ENCODE measurements at regions not wholly inside any gene's neighbourhood (a gene's known extent, or its start where the extent isn't known, plus 50 kb on each side); places are given as distances from the start of the nearest gene placed in this dataset.
"Not testable (repeated sequence)": the region's sequence is repeated elsewhere in the genome, so short reads cannot be mapped to it uniquely, and the experiment has no call there.

DNA sequence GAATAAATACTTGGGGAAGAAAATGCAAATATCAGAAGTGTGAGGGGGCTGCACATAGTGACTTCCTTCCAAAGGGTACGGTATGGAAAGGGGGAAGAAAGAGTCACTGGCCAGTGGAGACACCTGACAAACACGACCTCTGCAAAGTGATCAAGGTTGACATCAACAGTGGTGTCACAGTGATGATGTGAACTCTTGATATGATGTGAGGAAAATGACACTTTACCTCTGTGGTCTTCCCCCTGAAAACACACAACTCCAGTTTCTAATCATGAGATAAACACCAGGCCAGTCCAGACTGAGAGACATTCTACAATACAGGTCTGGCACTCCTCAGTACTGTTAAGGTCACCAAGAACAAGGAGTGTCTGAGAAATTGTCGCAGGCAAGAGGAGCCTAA is 169.7 kb downstream of the BUB3 start:
- no peak for DNase-seq

DNA sequence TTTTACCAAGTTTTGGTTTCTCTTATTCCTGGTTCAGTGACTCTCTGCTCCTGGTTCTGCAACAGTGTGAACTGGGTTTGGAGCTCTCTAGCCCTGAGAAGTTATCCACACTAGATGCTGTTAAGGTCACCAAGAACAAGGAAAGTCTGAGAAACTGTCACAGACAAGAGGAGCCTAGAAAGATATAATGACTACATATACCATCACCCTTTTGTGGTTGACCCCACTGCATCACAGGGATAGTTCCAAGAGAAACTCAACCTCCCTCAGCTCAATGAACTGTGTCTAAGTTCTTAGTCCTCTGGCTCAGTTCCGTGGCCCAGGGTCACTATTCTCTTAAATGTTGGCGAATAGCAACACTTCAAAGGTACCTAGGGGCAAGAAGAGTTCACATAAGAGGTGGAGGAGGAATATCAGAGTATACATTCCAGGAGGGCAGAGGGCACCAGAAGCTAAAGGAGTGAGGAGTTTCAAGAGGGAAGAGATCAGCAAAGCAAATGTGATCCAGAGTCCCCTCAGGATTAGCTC is 171.5 kb downstream of the BUB3 start:
- DNase-seq = no peak

DNA sequence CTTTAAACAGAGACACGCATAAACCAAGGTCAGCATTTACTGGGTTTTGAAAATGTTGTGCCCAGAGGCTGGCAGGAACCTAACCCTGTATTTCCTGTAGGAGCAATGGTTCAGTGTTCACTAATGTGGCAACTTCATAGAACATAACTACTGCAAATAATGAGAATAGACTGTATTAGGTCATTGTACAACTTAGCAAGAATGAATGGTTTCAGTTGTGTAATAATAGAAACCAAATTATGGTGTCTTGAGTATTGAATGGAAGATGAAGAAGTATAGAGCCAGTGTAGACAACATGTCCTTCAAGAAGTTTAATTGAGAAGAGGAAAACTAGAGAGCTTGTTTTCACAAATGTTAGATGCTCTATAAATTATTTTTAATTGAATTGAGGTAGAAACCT is 172.5 kb downstream of the BUB3 start:
- DNase-seq = no peak

DNA sequence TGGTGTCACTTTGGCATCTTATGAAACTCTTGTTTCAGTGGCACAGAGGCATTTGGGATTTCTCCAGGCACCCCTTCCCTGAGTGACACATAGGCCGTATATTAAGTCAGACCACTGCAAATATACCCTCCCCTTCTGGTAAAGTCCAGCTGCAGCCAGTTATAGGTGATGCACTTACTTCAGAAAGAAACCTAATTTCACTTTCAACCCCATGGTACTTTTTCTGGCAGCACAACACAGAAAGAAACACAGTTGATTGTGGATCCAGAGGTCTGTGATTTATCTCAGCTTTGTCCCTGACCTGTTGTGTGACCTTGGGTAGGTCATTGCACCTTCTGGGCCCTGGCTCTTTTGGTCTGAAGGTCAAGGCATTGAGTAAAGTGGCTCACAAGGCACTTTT is 173.2 kb downstream of the BUB3 start:
- DNase-seq = no peak

DNA sequence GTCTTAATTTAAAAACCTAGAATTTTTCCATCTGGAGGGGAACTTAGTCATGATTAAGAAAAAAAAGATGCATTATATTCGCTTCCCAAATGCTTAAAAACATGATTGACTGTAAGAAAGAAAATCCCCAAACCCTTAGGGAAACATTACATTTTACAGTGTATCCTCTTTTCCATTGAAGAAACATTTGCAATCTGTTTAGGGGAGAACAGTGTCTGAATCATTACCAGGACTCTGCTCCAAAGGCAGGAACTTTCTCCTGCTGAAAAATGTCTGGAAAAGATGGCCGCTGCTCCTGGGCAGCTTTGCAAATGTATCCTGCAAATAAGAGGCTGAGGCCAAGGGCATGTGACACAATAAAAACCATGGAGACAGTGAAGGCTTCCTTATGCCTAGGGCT is 173.7 kb downstream of the BUB3 start:
- no peak for DNase-seq

DNA sequence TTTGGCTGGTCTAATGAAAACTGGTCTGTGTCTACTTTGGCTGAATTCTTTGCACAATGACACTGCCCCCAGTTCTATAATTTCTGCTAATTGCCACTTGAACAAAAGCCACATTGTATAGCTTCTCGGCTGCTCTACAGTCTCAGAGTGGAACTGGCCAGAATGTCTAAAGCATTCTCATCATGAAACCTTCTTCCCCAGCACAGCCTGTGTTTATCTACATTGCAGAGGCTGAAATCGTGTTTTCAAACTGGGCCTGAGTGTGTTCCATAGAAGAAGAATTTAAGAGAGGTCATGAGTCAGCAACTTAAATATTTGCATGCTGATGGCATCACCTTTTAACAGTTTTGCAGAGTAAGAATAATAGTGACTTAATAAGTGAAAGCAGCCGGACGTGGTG is 177.2 kb downstream of the BUB3 start:
- DNase-seq = no peak

DNA sequence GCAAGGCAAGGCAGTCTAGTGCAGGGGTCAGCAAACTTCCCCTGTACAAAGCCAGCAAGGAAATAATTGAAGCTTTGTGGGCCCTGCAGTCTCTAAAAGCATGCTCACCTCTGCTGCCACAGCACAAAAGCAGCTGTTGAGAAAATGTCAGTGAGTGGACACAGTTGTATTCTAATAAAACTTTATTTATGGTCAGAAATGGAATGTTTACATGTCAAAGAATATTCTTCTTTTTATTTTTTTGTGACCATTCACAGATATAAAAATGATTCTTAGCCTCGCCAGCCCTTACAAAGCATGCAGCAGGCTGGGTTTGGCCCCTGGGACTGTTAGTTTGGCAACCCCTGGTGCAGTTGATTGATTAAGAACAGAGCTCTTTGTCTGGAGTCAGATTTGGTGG is 192.4 kb downstream of the BUB3 start:
- DNase-seq = no peak

DNA sequence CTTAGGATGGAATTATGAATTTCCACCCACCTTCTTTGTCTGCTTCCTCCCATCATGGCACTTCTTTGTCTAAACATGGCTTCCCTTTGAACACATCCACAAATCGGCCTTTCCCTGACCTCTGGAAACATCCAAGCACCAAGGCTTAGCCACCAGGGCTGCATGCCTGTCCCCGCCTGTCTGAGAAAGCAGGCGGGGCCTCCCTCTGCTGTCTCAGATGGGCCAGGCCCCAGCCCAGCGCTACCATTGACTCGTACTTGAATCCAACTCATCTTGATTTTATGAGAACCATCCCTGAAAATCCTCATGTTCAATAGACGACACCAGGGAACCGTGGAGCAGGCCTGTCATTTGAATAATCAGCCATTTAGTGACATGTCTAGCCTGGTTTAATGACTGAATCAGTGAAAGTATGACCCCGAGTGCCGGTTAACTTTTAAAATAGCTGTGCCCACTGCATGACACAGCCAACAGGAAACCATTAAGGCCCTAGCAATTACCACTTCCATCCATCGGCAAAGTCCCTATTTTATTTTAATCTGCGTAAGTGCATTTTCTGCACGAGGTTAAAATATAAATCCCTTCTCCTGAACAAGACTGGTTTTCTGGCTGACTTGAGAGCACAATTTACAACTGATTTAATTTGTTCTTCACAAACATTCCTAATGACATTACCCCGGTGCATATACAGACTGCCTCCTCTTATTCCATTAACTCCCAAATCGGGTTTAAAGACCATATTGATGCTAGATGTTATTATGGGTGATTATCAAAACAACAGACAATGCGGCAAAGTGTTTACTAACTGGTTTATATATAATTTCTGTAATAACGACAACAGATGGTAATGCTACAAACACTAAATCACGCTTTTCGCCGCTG is 194.7 kb downstream of the BUB3 start:
- no peak for DNase-seq

DNA sequence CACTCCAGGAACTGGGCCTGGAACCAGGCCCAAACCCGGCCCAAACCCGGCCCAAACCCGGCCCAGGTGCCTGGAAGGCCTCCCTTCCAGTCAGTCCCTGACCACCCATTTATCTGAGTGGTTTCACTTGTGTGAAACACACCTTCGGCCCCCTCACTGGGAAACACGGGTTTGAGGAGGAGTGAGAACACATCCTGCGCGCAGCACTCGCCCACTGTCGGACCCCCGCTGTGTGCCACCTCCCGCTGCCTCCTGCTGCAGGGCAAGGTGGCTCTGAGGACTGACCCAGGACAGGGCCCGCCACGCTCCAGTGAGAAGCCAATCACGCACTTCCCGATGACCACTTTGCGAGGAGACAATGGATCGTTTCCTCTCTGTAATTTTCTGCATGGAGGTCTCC is 197.5 kb downstream of the BUB3 start:
- no peak for DNase-seq

DNA sequence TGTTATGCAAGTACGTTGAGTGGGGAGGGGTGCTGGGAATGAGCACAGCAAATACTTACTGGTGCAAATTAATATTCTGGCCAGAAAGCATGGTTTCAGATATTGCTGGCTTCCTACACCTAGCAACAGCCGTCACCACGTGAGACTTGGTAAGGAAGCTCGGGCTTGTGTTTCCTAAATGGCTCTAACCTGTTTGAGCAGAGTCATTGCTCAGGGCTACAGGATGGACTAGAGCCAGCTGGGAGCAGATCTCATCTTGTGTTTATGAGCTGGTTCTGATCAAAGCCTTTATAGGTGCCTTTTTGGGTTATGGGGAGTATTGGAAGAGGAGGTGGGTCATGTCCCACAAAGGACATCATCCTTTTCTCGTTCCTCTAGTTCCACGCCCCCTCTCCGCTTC is 200.3 kb downstream of the BUB3 start:
- DNase-seq = no peak

DNA sequence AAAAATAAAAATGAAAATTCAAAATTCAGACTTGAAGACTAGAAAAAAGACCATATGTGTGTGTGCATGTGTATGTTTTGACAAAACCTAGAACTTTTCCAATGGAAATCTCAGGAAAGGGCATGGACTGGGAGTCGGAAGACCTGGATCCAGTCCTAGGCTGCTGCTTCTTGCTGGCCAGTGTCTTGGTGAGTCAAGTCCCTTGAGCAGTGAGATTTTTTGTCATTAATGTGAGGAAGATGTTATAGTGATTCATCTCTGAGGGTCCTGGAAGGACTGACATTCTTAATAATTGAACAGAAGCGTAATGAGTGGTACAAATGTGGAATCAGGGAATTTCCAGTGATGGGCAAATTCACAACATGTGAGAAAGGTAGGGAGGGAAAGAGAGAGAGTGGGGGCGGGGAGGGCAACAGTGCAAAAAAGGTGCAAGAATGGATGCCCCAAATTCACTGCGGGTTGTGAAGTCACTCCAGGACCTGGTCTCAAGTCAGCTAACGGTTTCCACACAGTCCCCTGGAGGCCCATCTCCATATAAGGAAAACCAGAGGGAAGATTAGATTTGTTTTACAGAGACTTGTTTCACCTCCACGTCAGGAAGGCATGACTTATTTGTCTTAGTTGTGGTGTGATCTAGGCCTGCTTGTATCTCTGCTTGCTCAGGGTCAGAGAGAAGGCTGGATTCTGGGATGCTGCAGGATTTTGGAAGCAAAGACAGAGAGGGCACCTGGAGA is 201.7 kb downstream of the BUB3 start:
- no peak for DNase-seq

DNA sequence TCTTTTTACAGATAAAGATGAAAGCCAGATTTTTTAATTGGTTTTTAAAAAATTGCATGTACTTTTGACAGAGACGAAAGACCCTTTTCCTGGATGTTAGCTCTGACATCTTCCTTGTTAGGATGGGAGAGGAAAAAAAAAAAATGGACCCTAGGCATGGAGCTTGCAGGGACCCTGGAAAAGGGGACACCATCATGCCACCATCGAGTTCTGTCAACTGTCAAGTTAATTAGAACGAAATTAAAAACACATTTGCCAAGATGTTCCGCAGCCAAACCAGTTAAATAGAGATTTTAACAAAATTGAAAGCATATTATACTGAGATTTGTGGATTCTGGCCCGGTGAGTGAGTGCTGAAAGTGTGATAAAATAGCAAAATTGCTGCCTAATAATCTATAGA is 202.6 kb downstream of the BUB3 start:
- DNase-seq = no peak

DNA sequence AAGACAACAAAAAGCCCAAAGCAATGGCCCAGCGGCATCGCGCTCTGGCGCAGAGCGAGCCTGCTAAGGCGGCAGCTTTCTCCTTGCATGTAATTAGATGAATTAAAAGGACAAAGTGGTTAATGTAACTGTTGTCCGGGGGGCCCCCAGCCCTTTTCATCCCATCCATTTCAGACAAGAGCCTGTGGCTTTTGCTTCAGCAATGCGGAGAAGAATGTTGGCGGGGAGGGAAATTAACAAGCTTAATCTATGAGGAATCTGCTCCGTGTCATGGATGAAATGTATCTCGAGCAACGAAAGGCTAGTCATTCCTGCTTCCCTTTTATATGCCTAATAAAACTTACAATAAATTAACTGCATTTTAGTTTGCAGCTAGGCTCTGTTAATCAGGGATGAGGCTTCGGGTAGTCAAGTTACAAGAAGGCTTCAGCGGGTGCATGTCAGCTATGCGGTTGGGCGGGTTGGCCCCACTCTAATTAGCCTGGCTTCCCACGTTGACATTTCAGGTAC is 203.3 kb downstream of the BUB3 start:
- no peak for DNase-seq

DNA sequence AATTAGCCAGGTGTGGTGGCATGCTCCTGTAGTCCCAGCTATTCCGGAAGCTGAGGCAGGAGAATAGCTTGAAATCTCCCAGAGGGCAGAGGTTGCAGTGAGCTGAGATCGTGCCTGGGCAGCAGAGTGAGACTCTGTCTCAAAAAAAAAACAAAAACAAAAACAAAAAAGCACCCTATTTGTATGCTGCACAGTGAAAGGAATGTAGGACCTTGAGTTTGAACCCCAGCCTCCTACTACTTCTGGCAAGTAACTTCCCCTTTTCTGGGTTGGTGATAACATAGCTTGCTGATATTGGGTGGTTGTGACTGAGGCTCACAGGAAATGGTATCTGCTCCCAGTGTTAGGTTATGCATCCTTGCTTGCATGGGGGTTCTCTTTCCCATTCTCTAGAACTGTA is 205.3 kb downstream of the BUB3 start:
- no peak for DNase-seq

DNA sequence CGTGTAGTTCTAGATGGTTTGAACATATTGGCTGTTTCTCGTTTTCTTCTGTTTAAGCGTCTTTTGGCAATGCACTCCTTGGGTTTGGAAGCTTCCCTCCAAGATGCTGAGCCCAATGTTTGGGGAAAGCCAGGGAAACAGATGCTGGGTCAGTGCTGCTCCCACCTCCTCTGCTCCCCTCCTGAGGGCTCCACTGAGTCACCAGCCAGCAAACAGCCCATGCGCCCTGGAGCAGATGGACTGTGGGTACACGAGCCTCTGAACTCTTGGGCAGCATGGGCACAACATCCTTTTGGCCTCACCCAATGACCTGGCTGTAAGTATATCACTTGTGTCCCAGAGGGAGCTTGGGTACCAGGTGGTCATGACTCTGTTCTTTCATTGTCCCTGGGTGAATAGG is 207.6 kb downstream of the BUB3 start:
- DNase-seq = no peak

DNA sequence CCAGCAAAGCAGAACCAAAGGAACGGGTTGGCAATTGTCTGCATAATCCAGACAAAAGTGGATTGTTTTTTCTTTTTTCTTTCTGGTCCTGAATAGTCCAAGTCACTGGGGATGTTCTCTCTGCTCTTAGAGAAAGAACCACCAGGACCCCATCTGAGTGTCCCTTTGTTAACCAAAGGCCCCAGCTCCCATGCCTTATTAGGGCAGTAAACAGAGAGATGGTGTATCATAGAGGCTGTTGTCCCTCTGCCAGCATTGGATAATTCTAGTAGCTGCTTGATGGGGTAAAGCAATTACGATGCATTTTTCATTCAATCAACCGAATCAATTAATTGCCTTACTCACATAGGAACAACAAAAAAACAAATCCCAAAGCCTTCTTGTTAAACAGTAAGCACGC is 213.0 kb downstream of the BUB3 start:
- DNase-seq = no peak

DNA sequence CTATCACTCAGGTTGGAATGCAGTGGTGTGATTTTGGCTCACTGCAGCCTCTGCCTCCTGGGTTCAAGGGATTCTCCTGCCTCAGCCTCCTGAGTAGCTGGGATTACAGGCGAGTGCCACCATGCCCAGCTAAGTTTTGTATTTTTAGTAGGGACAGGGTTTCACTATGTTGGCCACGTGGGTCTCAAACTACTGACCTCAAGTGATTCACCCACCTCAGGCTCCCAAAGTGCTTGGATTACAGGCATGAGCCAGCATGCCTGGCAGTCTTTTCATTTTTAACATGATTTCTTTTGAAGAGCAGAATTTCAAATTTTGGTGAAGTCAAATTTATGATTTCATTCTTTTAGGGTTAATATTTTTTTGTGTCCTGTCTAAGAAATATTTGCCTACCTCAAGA is 217.4 kb downstream of the BUB3 start:
- not testable (repeated sequence) for DNase-seq

DNA sequence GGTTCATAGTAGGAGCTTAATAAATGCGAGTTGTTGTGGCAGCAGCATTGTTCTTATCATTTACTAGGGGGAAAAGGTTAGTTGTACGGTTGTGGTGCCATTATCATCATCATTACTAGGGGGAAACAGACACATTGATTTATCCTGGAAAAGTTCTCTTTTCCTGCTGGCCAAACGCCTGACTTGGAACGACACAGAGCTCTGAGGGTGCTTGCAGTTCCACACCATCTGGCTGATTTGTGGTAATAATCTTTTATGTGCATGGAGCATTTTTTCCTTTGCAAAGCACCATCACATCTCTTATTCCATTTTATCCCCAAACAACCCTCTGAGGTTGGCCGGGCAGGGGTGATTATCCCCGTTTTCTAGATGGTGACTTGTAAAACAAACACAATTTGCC is 219.4 kb downstream of the BUB3 start:
- no peak for DNase-seq

DNA sequence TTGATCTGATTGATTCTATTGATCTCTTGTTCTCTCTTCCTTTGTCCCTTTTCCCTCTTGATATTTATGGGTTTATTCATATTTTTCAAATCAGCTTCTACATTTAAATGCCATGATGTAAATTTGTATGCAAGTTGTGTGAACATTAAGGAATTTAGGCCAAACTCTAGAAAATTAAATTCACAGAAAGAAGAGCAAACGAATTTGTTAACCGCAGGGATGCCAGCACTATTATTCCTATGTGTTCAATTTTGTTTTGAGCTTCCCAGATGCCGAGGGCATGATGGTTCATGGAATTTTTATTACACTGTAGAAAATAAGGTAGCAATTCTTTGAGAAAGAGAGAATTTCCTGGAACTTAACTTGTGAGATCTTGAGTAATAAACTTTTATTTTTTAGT is 220.9 kb downstream of the BUB3 start:
- DNase-seq = no peak

DNA sequence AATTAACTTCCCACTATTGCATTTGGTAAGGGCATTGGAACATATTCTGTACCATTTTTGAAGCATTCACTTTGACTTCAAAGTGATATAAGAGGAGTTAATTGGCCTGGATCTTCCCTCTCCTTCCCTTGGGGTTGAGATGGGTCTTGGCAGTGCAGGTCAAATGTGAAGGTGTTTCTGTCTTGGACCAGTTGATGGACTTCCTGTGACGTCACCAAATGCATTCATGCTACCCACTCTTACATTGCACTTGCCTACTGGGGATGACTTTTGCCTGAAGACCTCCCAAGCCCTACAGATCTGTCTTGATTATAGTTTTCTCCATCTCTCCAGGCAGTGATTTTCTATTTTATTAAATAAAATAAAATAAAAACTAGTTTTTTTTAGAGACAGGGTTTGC is 221.5 kb downstream of the BUB3 start:
- DNase-seq = no peak

DNA sequence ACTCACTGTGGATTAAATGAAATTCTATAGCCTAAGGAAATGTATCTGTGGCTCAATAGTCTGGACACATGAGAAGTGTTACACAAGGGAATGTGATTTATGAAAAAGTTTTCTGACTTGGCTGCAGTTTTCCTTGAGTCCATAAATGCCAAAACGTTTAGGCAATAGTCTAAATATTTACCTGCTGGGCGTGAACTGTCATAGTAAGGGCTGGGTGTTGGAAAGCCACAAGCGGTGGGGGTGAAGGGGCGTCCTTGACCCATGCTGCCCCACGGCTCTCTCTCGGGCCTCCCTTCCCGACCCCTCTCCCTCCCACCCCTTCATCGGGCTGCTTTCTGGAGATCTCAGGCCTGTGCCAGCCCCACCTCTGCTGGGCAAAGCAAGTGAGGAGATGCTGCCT is 223.7 kb downstream of the BUB3 start:
- no peak for DNase-seq

DNA sequence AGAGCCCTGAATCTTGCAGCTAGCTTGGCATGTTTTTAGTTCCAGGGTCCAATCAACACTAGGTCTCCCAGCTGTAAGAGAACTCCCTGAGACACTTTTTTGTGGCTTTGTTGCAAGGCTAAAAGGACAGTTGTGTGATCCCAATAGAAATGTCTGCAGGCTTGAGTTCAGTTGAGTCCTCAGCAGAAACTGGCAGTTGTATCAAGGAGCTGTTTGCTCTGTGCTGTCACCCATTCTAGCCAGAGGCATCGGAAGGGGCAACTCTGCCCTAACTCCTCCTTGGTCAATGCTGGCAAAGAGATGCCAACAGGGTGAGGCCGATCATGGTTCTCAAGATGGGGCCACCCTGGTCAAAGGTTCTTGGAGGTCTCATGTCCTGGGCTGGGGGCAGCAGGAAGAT is 224.1 kb downstream of the BUB3 start:
- no peak for DNase-seq

DNA sequence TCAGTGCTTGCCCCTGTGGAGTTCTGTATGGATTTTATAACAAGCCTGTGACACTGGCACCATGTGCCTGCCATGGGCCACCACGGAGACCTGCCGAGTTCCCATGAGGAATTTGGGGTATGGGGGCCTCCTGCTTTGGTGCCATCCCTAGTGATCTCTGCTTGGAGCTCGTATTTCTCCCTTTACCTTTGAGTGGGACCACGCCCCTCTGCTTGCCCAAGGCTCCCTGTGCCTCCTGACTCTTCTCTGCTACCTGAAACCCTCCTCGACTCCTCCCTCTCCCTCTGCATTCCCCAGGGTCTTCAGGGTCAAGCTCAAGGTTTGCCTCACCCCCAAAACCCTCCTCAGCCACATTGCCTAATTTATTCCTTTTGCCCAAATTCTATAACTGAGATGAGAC is 225.0 kb downstream of the BUB3 start:
- DNase-seq = no peak

DNA sequence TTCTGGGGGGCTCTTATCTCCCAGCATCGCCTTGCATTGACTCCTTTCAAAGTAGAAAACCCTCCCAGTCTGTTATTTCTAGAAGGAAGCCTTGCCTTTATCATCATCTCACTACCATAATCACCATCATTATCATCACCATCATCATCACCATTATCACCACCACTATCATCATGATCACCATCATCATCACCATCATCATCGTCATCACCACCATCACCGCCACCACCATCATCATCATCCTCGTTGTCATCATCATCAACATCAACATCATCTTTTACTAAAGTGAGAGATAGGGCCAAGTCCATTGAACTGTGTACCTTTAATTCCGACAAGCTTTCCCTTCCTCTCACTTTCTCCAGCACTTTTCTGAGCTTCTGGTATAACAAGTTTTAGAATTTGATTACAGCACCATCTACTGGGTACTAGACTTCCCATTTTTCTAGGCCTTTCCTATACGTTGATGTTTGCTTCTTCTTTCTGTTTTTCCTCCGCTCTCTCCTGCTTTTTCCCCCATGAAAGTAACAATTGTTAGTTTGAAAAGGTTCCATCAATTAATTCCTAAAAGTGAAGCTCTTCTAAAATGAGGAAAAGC is 226.4 kb downstream of the BUB3 start:
- DNase-seq = no peak

All from NCI-H524 (cell line).